ENCODE measurements at regions not wholly inside any gene's neighbourhood (a gene's known extent, or its start where the extent isn't known, plus 50 kb on each side); places are given as distances from the start of the nearest gene placed in this dataset.

GRCh38 chr13:20295956-20296355 lies 63.8 kb upstream of the GJB6 start:
- Histone ChIP-seq H3K4me3 (no peak overlapping the region), H3K9ac (ENCODE audit: control insufficient read depth, insufficient read depth, low read length) (no peak overlapping the region), H3K4me2 (ENCODE audit: control insufficient read depth, insufficient read depth) (no peak overlapping the region), H4K20me1 (ENCODE audit: control insufficient read depth, insufficient read depth) (no peaks in the 10 kb centered on the region), H2AFZ (ENCODE audit: control insufficient read depth, low read depth, low read length) (no peak overlapping the region), H3K4me1 (ENCODE audit: control insufficient read depth, insufficient read depth, low read length) (no peaks in the 10 kb centered on the region), H3K27ac (ENCODE audit: control insufficient read depth, insufficient read depth) (no peak overlapping the region), H3K27me3 (replicated peaks in 1 of 2; ENCODE audit: control insufficient read depth in 2 of 2, insufficient read depth in 2 of 2, low read length in 1 of 2) (peaks cover 0 to 3% of the 10 kb centered on the region in 2 experiments; a peak in 2 of 4 replicates), H3K79me2 (ENCODE audit: control insufficient read depth, insufficient read depth, low read length) (no peaks in the 10 kb centered on the region), H3K36me3 (ENCODE audit: control insufficient read depth in 2 of 2, insufficient read depth in 2 of 2, low read length in 1 of 2) (no peaks in the 10 kb centered on the region), H3K9me3 (replicated peaks; ENCODE audit: control insufficient read depth, insufficient read depth, low read length) (no peaks in the 10 kb centered on the region; the same call in 2 of the 3 replicates)
- DNase-seq (ENCODE audit: low read depth, low spot score) (no peak), FAIRE-seq (no peak), ATAC-seq (no peak)
- 33% methylated on average over 8 of the region's 8 CpGs for WGBS (ENCODE audit: insufficient coverage, insufficient replicate concordance, low lambda C conversion rate, missing lambda C conversion rate)
- RAD21 ChIA-PET (ENCODE audit: unreplicated experiment): no interaction called here
- CTCF ChIA-PET: no interaction called here
- in situ Hi-C loops (cut with MboI) (no loop called here), intact Hi-C loops (cut with micrococcal nuclease; ENCODE audit: unreplicated experiment) (loop anchor here (10.0 kb wide), 1 partner anchor 61 kb away; the partner anchor contains the start of gene GJB6)
- TF ChIP-seq TCF3 (IDR thresholded peaks at IDR 0.05; ENCODE audit: borderline replicate concordance, insufficient read depth, low read depth, low read length) (no peak), GABPA (IDR thresholded peaks at IDR 0.05; ENCODE audit: low read depth) (no peak), PML (IDR thresholded peaks at IDR 0.05; ENCODE audit: low read length) (no peak), NFYB (IDR thresholded peaks at IDR 0.05; ENCODE audit: insufficient read depth, low read depth, low read length) (no peak), IKZF1 (conservative IDR thresholded peaks at IDR 0.05) (no peak), E4F1 (IDR thresholded peaks at IDR 0.05; ENCODE audit: borderline replicate concordance, partially characterized antibody) (no peak), IRF5 (IDR thresholded peaks at IDR 0.05; ENCODE audit: borderline replicate concordance) (no peak), ZBTB40 (IDR thresholded peaks at IDR 0.05; ENCODE audit: borderline replicate concordance) (no peak), PRDM15 (CRISPR knock-in tag; IDR thresholded peaks at IDR 0.05) (no peak), RFX5 (IDR thresholded peaks at IDR 0.05; ENCODE audit: low read depth, low read length) (no peak)
- TF ChIP-seq, protein P1, sequence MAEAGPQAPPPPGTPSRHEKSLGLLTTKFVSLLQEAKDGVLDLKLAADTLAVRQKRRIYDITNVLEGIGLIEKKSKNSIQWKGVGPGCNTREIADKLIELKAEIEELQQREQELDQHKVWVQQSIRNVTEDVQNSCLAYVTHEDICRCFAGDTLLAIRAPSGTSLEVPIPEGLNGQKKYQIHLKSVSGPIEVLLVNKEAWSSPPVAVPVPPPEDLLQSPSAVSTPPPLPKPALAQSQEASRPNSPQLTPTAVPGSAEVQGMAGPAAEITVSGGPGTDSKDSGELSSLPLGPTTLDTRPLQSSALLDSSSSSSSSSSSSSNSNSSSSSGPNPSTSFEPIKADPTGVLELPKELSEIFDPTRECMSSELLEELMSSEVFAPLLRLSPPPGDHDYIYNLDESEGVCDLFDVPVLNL (IDR thresholded peaks at IDR 0.05; ENCODE audit: low read depth, low read length): no peak
- POLR2A ChIA-PET: no interaction called here
- no TSS peak for BruUV-seq (replicated peaks)
- SMC1A ChIA-PET (ENCODE audit: uncharacterized antibody, unreplicated experiment): no interaction called here
